NT2/D1 (cell line): ENCODE measurements at regions not wholly inside any gene's neighbourhood (a gene's known extent, or its start where the extent isn't known, plus 50 kb on each side); places are given as distances from the start of the nearest gene placed in this dataset.

ENCODE experiments used
- YY1 ChIP-seq: IDR thresholded peaks from 2 replicates; pipeline ENCODE4 v1.6.1; 2011; ENCODE audit not compliant: insufficient read length, insufficient read depth
- ZNF274 ChIP-seq: IDR thresholded peaks from 2 replicates; pipeline ENCODE4 v1.6.1; 2011; ENCODE audit warnings: mild to moderate bottlenecking, low read depth, low read length

GRCh38 chr9:99605016-99605743, 216.5 kb upstream of the NR4A3 start:
- TF ChIP-seq ZNF274 (no peak), YY1 (no peak)
